ENCODE measurements at regions not wholly inside any gene's neighbourhood (a gene's known extent, or its start where the extent isn't known, plus 50 kb on each side); places are given as distances from the start of the nearest gene placed in this dataset.

GRCh38 chr17:77324227-77324626 is 183.5 kb downstream of the SEC14L1 start:
- Mint-ChIP-seq H3K9me3 (no peaks in the 10 kb centered on the region), H3K27ac (peak overlapping the region; percentile 80), H3K36me3 (no peaks in the 10 kb centered on the region; the same call in 1 of the 2 replicates), H3K27me3 (ENCODE audit: low read depth) (no peaks in the 10 kb centered on the region), H3K4me1 (peaks cover 39% of the 10 kb centered on the region), H3K4me3 (no peak overlapping the region)
- ChIA-PET POLR2A (no interaction called here), CTCF (interaction anchor here (1.8 kb wide), 1 partner anchor 106 kb away, joined by 6 read pairs; no protein-coding TSS in a partner anchor)
- TF ChIP-seq CTCF (IDR thresholded peaks at IDR 0.05) (no peak), SMAD4 (CRISPR knock-in tag; IDR thresholded peaks at IDR 0.05) (no peak), CREM (CRISPR knock-in tag; IDR thresholded peaks at IDR 0.05) (no peak), ERG (CRISPR knock-in tag; IDR thresholded peaks at IDR 0.05) (no peak), ZSCAN18 (CRISPR knock-in tag; IDR thresholded peaks at IDR 0.05) (no peak), MYBL2 (CRISPR knock-in tag; IDR thresholded peaks at IDR 0.05) (no peak), ZNF671 (CRISPR knock-in tag; IDR thresholded peaks at IDR 0.05) (no peak), MAX (CRISPR knock-in tag; IDR thresholded peaks at IDR 0.05) (no peak), GRHL2 (CRISPR knock-in tag; IDR thresholded peaks at IDR 0.05; ENCODE audit: insufficient replicate concordance, severe bottlenecking) (no peak), IRF1 (CRISPR knock-in tag; IDR thresholded peaks at IDR 0.05) (no peak), NFATC4 (CRISPR knock-in tag; IDR thresholded peaks at IDR 0.05) (no peak), ZNF281 (CRISPR knock-in tag; IDR thresholded peaks at IDR 0.05) (no peak), SOX15 (CRISPR knock-in tag; IDR thresholded peaks at IDR 0.05) (no peak), ETV6 (CRISPR knock-in tag; IDR thresholded peaks at IDR 0.05) (no peak), HMGXB4 (CRISPR knock-in tag; IDR thresholded peaks at IDR 0.05) (no peak), ZBTB43 (CRISPR knock-in tag; IDR thresholded peaks at IDR 0.05) (no peak)
- DNase-seq (ENCODE audit: low spot score) (peak; percentile 6), ATAC-seq (no peak)

Measured in WTC11 (cell line).